B cell (primary cell): ENCODE measurements at regions not wholly inside any gene's neighbourhood (a gene's known extent, or its start where the extent isn't known, plus 50 kb on each side); places are given as distances from the start of the nearest gene placed in this dataset.
"Not testable (repeated sequence)": the region's sequence is repeated elsewhere in the genome, so short reads cannot be mapped to it uniquely, and the experiment has no call there.

ENCODE experiments used
- ATAC-seq: fragments of 200-7000 bp; cut with Tn5 transposase; one replicate; pipeline ENCODE4 v1.10.0; 2021; ENCODE audit warnings: low read depth, mild to moderate bottlenecking, moderate number of reproducible peaks, moderate library complexity
- CTCF ChIA-PET: fragments of 350-600 bp; sonication (Branson Sonifier 250); formaldehyde crosslinking; loops from one replicate; lab custom pipeline; 2021; ENCODE audit warnings: antibody characterized with exemption, inconsistent platforms; lab: Charles Lee
- POLR2A ChIA-PET: fragments of 350-600 bp; sonication (Branson Sonifier 250); formaldehyde crosslinking; loops from one replicate; lab custom pipeline; 2021; ENCODE audit warnings: antibody characterized with exemption; lab: Charles Lee
- DNase-seq: peaks from one replicate; pipeline ENCODE4 v3.0.0; 2013
- H2AFZ ChIP-seq: 2 replicates; pipeline ENCODE4 v1.6.1; 2012; ENCODE audit warnings: mild to moderate bottlenecking, low read depth, low read length; ENCODE audit not compliant: insufficient read depth, poor library complexity, severe bottlenecking
- H3K27ac ChIP-seq, 2 donors: 1 replicate in 1 of 2; 2 replicates in 1 of 2; pipeline ENCODE4 v1.5.1; 2012 to 2013; ENCODE audit warnings: low read length in 2 of 2, mild to moderate bottlenecking in 2 of 2, moderate library complexity in 1 of 2
- H3K27me3 ChIP-seq, 4 experiments: fragments of 200-600 bp in 1 of 4; sonication (generic) in 1 of 4; replicated peaks in 1 of 4; 1 replicate in 2 of 4; 2 replicates in 2 of 4; pipeline versions ENCODE4 v1.6.1 to v1.7.0; 2013 to 2016; ENCODE audit warnings: low read length in 3 of 4, mild to moderate bottlenecking in 2 of 4, mixed read lengths in 1 of 4, moderate library complexity in 1 of 4; ENCODE audit not compliant: insufficient read depth in 4 of 4, control insufficient read depth in 3 of 4; ENCODE audit errors: control extremely low read depth in 1 of 4
- H3K36me3 ChIP-seq, 2 experiments: replicated peaks in 1 of 2; 1 replicate in 1 of 2; 2 replicates in 1 of 2; pipeline versions ENCODE4 v1.6.1 to v1.7.1; 2013; ENCODE audit warnings: low read length in 1 of 2; ENCODE audit not compliant: insufficient read depth in 2 of 2, control insufficient read depth in 1 of 2; ENCODE audit errors: control extremely low read depth in 1 of 2, extremely low read depth in 1 of 2
- H3K4me1 ChIP-seq, 2 donors: fragments of 200-600 bp in 1 of 2; sonication (generic) in 1 of 2; 1 replicate in 1 of 2; 2 replicates in 1 of 2; pipeline versions ENCODE4 v1.5.1 to v1.6.1; 2013 to 2017; ENCODE audit warnings: low read length in 2 of 2; ENCODE audit not compliant: control insufficient read depth in 2 of 2, insufficient read depth in 2 of 2
- H3K4me2 ChIP-seq: replicated peaks from 2 replicates; pipeline ENCODE3; 2012; ENCODE audit warnings: mild to moderate bottlenecking, low read depth, low read length; ENCODE audit not compliant: poor library complexity, severe bottlenecking
- H3K4me3 ChIP-seq, 5 experiments: fragments of 200-600 bp in 1 of 5; sonication (generic) in 1 of 5; 1 replicate in 3 of 5; 2 replicates in 2 of 5; pipeline versions ENCODE4 v1.5.1 to v1.7.0; 2011 to 2016; ENCODE audit warnings: low read length in 4 of 5, mild to moderate bottlenecking in 4 of 5, low read depth in 2 of 5, control low read depth in 1 of 5, moderate library complexity in 1 of 5; ENCODE audit not compliant: insufficient read depth in 1 of 5; ENCODE audit errors: control extremely low read depth in 1 of 5, extremely low read depth in 1 of 5
- H3K79me2 ChIP-seq: fragments of 200-600 bp; sonication (generic); one replicate; pipeline ENCODE4 v1.6.0; 2016; ENCODE audit warnings: low read length; ENCODE audit not compliant: control insufficient read depth, insufficient read depth
- H3K9ac ChIP-seq: fragments of 200-600 bp; sonication (generic); 2 replicates; pipeline ENCODE4 v1.6.1; 2017; ENCODE audit warnings: mild to moderate bottlenecking, low read length, moderate library complexity
- H3K9me3 ChIP-seq, 3 donors: one replicate each; pipeline versions ENCODE4 v1.6.1 to v1.7.1; 2013; ENCODE audit warnings: low read length in 2 of 3; ENCODE audit not compliant: control insufficient read depth in 2 of 3, insufficient read depth in 1 of 3; ENCODE audit errors: control extremely low read depth in 1 of 3
- H4K20me1 ChIP-seq: 2 replicates; pipeline ENCODE4 v1.6.0; 2012; ENCODE audit warnings: mild to moderate bottlenecking, low read length; ENCODE audit not compliant: insufficient read depth, control insufficient read depth, poor library complexity, severe bottlenecking
- H3K27ac Mint-ChIP-seq: one replicate; pipeline ENCODE4 v1.8.0; 2021; ENCODE audit warnings: mixed read lengths
- H3K27me3 Mint-ChIP-seq: one replicate; pipeline ENCODE4 v1.8.0; 2021; ENCODE audit warnings: mixed read lengths
- H3K4me1 Mint-ChIP-seq: one replicate; pipeline ENCODE4 v1.8.0; 2021; ENCODE audit warnings: mixed read lengths
- H3K4me3 Mint-ChIP-seq: one replicate; pipeline ENCODE4 v1.8.0; 2021; ENCODE audit warnings: mixed read lengths
- H3K9me3 Mint-ChIP-seq: one replicate; pipeline ENCODE4 v1.8.0; 2022; ENCODE audit warnings: mixed read lengths; ENCODE audit not compliant: insufficient read depth
- EZH2 ChIP-seq: IDR thresholded peaks from 2 replicates; pipeline ENCODE4 v1.6.1; 2012; ENCODE audit warnings: borderline replicate concordance, low read depth, mild to moderate bottlenecking, moderate library complexity, low read length; ENCODE audit not compliant: insufficient read depth, poor library complexity, severe bottlenecking
- WGBS: methylation state at CpG from one replicate; pipeline ENCODE4 v1.1.5; 2013; ENCODE audit warnings: missing lambda C conversion rate; ENCODE audit not compliant: insufficient coverage; 5-methylcytosine and 5-hydroxymethylcytosine counted together
- intact Hi-C: fragments of 100-400 bp; cut with micrococcal nuclease; formaldehyde crosslinking; loops from one replicate; pipeline ENCODE4 v1.10.0; 2022
- TF ChIP-seq, protein P1 (sequence below): fragments of 200-600 bp; IDR thresholded peaks from one replicate; pipeline ENCODE4 v1.8.0; 2022; ENCODE audit warnings: antibody characterized with exemption, mild to moderate bottlenecking

DNA sequence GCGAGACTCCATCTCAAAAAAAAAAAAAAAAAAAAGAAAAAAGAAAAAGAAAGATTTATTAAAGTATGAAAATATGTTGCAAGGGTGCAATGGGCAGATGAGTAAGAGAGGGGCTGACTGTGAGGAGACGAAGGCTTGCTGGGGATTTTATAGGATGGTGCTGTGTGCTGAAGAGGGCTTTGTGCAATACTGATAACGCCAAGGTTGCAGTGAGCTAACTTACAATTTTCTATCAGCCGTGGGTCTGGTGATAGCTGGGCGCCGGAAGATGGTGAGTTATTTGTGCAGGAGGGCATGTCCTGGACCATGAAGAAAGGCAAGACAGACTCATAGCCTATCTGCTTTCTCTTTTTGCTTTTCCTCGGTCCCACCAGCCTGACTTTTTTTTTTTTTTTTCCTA is 281.1 kb downstream of the MAP2K6 start:
- POLR2A ChIA-PET: no interaction called here

DNA sequence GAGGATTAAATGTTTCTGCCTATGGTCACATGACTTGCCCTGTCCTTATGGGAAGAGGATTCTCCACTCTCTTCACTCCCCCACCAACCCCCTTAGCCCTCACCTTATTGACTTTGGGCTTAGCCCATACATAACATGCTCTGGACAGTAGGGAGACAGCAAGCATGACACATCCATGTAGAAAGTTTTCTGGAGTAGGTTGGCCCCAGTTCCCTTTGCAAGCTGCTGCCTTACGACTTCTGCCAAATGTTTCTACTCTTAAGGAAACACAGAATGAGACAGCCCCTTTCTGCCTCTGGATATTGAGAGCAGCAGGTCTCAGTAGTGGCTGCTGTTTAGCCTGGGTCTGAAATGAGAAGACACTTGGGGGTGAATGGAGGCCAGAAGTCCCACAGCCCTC is 282.2 kb downstream of the MAP2K6 start:
- Histone ChIP-seq H3K4me3 (no peak overlapping the region), H3K4me2 (no peak overlapping the region), H3K36me3 (no peaks in the 10 kb centered on the region), H2AFZ (no peak overlapping the region), H3K27me3 (no peaks in the 10 kb centered on the region), H3K9me3 (peaks cover 0 to 12% (median 10%) of the 10 kb centered on the region in 3 donors), H3K27ac (no peak overlapping the region), H3K4me1 (no peaks in the 10 kb centered on the region), H4K20me1 (no peaks in the 10 kb centered on the region), H3K9ac (no peak overlapping the region), H3K79me2 (no peaks in the 10 kb centered on the region)
- Mint-ChIP-seq H3K27ac (no peak overlapping the region), H3K9me3 (peaks cover 13% of the 10 kb centered on the region), H3K4me1 (no peaks in the 10 kb centered on the region), H3K27me3 (no peaks in the 10 kb centered on the region), H3K4me3 (no peak overlapping the region)
- no CpG with 5 or more reads among the region's 1 CpG for WGBS
- no peak for DNase-seq
- intact Hi-C loops: no loop called here
- TF ChIP-seq, protein P1, sequence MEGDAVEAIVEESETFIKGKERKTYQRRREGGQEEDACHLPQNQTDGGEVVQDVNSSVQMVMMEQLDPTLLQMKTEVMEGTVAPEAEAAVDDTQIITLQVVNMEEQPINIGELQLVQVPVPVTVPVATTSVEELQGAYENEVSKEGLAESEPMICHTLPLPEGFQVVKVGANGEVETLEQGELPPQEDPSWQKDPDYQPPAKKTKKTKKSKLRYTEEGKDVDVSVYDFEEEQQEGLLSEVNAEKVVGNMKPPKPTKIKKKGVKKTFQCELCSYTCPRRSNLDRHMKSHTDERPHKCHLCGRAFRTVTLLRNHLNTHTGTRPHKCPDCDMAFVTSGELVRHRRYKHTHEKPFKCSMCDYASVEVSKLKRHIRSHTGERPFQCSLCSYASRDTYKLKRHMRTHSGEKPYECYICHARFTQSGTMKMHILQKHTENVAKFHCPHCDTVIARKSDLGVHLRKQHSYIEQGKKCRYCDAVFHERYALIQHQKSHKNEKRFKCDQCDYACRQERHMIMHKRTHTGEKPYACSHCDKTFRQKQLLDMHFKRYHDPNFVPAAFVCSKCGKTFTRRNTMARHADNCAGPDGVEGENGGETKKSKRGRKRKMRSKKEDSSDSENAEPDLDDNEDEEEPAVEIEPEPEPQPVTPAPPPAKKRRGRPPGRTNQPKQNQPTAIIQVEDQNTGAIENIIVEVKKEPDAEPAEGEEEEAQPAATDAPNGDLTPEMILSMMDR: no peak
- TF ChIP-seq EZH2: no peak
- CTCF ChIA-PET: no interaction called here
- POLR2A ChIA-PET: interaction anchor here (0.6 kb wide), 1 partner anchor 1854 kb away, joined by 8 read pairs; no protein-coding TSS in a partner anchor
- ATAC-seq: no peak

More for the DNA sequence above, 281.1 kb downstream of the MAP2K6 start:
- CTCF ChIA-PET: no interaction called here
- Histone ChIP-seq H3K9me3 (peaks cover 0 to 12% (median 10%) of the 10 kb centered on the region in 3 donors), H3K4me1 (no peaks in the 10 kb centered on the region), H4K20me1 (no peaks in the 10 kb centered on the region), H3K27me3 (no peaks in the 10 kb centered on the region), H3K27ac (no peak overlapping the region), H3K9ac (no peak overlapping the region), H3K36me3 (no peaks in the 10 kb centered on the region), H3K79me2 (no peaks in the 10 kb centered on the region), H3K4me2 (no peak overlapping the region), H2AFZ (no peak overlapping the region), H3K4me3 (no peak overlapping the region)
- H3K4me1 Mint-ChIP-seq: no peaks in the 10 kb centered on the region
- no peak for ATAC-seq
- H3K4me3 Mint-ChIP-seq: no peak overlapping the region
- H3K27ac Mint-ChIP-seq: no peak overlapping the region
- intact Hi-C loops: no loop called here
- no peak for TF ChIP-seq EZH2
- TF ChIP-seq, protein P1: no peak
- no peak for DNase-seq
- WGBS: 89% methylated on average over 3 of the region's 7 CpGs
- no peaks in the 10 kb centered on the region for H3K27me3 Mint-ChIP-seq
- H3K9me3 Mint-ChIP-seq: peaks cover 13% of the 10 kb centered on the region

DNA sequence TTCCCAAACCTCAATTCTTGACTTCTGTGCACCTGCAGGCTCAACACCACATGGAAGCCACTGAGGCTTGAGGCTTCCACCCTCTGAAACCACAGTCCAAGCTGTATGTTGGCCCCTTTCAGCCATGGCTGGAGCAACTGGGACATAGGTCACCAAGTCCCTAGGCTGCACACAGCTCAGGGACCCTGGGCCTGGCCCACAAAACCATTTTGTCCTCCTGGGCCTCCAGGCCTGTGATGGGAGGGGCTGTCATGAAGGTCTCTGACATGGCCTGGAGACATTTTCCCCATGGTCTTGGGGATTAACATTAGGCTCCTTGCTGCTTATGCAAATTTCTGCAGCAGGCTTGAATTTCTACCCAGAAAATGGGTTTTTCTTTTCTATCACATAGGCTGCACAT is 283.9 kb downstream of the MAP2K6 start:
- H3K27me3 ChIP-seq, H3K9ac ChIP-seq, H3K36me3 ChIP-seq, H3K79me2 ChIP-seq, H3K4me1 Mint-ChIP-seq, H3K27ac ChIP-seq, POLR2A ChIA-PET, H4K20me1 ChIP-seq, H3K27me3 Mint-ChIP-seq, H3K27ac Mint-ChIP-seq, DNase-seq, intact Hi-C loops, CTCF ChIA-PET, H3K4me2 ChIP-seq, H3K4me1 ChIP-seq, H3K4me3 Mint-ChIP-seq, H2AFZ ChIP-seq, H3K4me3 ChIP-seq, ATAC-seq: not testable (repeated sequence)
- H3K9me3 Mint-ChIP-seq: peaks cover 13% of the 10 kb centered on the region
- H3K9me3 ChIP-seq: peaks cover 0 to 12% (median 10%) of the 10 kb centered on the region in 3 donors
